Pancreas (tissue), 10 donors: ENCODE measurements at regions not wholly inside any gene's neighbourhood (a gene's known extent, or its start where the extent isn't known, plus 50 kb on each side); places are given as distances from the start of the nearest gene placed in this dataset.

Experiments
- ATAC-seq, 4 donors: fragments of 200-7000 bp; cut with Tn5 transposase; one replicate each; pipeline versions ENCODE4 v1.8.0 to v1.9.1; 2020; ENCODE audit warnings: mild to moderate bottlenecking in 4 of 4, moderate library complexity in 4 of 4
- DNase-seq, 6 donors: peaks; one replicate each; pipeline ENCODE4 v3.0.0-alpha.2; 2020
- FAIRE-seq: peaks from 2 replicates; lab custom pipeline; 2012; peaks lifted over from hg19 to GRCh38; lab: Jason Lieb, UNC
- H3K27ac ChIP-seq, 4 donors: fragments of 200-600 bp; sonication (generic); 1 replicate in 3 of 4; 2 replicates in 1 of 4; pipeline versions ENCODE4 v1.5.0 to v1.8.0; 2020
- H3K27me3 ChIP-seq, 4 donors: fragments of 200-600 bp; one replicate each; pipeline ENCODE4 v1.8.0; 2021
- H3K36me3 ChIP-seq, 3 donors: fragments of 200-600 bp; sonication (generic) in 1 of 3; one replicate each; pipeline versions ENCODE4 v1.5.0 to v1.8.0; 2020 to 2021
- H3K4me1 ChIP-seq, 3 donors: fragments of 200-600 bp; one replicate each; pipeline ENCODE4 v1.8.0; 2021
- H3K4me3 ChIP-seq, 4 donors: fragments of 200-600 bp; sonication (generic) in 2 of 4; one replicate each; pipeline versions ENCODE4 v1.5.0 to v1.8.0; 2020 to 2021
- H3K9me3 ChIP-seq, 4 donors: fragments of 200-600 bp; one replicate each; pipeline ENCODE4 v1.8.0; 2021
- WGBS, 2 donors: extraction: QIAGEN DNeasy Blood & Tissue Kit; methylation state at CpG; one replicate each; pipeline ENCODE4 v1.1.7; 2013; 5-methylcytosine and 5-hydroxymethylcytosine counted together
- intact Hi-C, 3 donors: fragments of 100-400 bp; cut with DNase I; formaldehyde crosslinking; loops; one replicate each; pipeline versions ENCODE4 v1.11.1 to v1.14.2; 2022
- TF ChIP-seq, protein P1 (sequence below), 4 donors: fragments of 200-600 bp; sonication (generic) in 3 of 4; IDR thresholded peaks; one replicate each; pipeline versions ENCODE4 v1.5.0 to v1.8.0; 2021; ENCODE audit warnings: antibody characterized with exemption in 4 of 4
- donor health status: healthy with polysubstance abuse.
- donor health status: DM: no; HTN: no; CAD: no; lungs with moderate emphysema.
- donor health status: DM: no; HTN: no; CAD: no.
- donor health status: control.
- donor health status: control.
- donor health status: Bipolar disorder and iron deficiency.
- donor health status: DM: yes; HTN: yes; CAD: no.
- donor health status: DM: no; HTN: no; CAD: no.
- donor health status: DM: no; HTN: no; CAD: no.
- donor health status: DM: yes; HTN: yes; CAD: no.

DNA sequence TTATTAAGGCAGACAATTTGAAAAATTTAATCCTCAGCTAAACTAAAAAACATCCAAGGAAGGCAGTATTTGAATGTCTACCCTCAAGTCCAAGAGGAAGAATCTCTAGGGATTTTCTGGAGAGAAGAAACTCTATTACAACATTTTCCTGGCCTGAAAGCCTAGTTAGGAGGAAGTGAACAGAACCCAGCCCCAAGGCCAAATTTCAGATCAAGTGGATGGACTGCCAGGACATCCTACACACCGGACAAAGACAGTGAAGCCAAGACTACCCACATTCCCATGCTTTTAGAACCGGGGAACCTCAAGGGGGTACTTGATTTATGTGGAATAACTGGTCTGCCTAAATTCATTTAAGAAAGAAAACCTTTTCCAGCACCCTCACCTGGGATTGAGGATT is 108.9 kb upstream of the MEOX2 start:
- no peak for ATAC-seq
- TF ChIP-seq, protein P1, sequence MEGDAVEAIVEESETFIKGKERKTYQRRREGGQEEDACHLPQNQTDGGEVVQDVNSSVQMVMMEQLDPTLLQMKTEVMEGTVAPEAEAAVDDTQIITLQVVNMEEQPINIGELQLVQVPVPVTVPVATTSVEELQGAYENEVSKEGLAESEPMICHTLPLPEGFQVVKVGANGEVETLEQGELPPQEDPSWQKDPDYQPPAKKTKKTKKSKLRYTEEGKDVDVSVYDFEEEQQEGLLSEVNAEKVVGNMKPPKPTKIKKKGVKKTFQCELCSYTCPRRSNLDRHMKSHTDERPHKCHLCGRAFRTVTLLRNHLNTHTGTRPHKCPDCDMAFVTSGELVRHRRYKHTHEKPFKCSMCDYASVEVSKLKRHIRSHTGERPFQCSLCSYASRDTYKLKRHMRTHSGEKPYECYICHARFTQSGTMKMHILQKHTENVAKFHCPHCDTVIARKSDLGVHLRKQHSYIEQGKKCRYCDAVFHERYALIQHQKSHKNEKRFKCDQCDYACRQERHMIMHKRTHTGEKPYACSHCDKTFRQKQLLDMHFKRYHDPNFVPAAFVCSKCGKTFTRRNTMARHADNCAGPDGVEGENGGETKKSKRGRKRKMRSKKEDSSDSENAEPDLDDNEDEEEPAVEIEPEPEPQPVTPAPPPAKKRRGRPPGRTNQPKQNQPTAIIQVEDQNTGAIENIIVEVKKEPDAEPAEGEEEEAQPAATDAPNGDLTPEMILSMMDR (IDR thresholded peaks at IDR 0.05), result no peak
- intact Hi-C loops, result no loop called here
- no peak for DNase-seq
- Histone ChIP-seq H3K27me3 (no peaks in the 10 kb centered on the region), H3K36me3 (no peaks in the 10 kb centered on the region), H3K9me3 (no peaks in the 10 kb centered on the region), H3K27ac (no peak overlapping the region), H3K4me3 (no peak overlapping the region), H3K4me1 (no peaks in the 10 kb centered on the region)
- FAIRE-seq, result no peak
- 51 to 68% methylated on average over 2 of the region's 2 CpGs for WGBS, 2 donors

DNA sequence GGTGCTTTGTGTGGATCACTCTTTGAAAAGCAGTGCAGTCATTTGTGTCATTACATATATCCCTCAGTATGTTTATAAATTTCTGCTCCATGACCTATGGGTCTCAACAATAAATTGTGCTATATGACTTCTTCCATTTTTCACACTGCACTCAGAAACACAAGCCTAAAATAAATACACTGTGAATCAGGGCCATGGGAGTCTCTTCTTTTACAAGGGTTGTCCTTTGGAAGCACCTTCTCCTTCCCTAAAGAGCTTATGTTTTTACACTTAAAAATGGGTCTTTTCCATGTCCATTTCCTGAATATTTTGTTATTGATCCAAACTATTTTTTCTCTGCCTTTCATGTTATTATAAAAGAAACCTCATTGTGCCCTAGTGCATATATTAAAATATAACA is 108.3 kb upstream of the MEOX2 start:
- no peaks in the 10 kb centered on the region for H3K4me1 ChIP-seq
- H3K27me3 ChIP-seq, result no peaks in the 10 kb centered on the region
- DNase-seq (no peak), FAIRE-seq (no peak), ATAC-seq (no peak)
- H3K9me3 ChIP-seq, result no peaks in the 10 kb centered on the region
- no peak overlapping the region for H3K27ac ChIP-seq
- H3K36me3 ChIP-seq, result no peaks in the 10 kb centered on the region
- TF ChIP-seq, protein P1 (IDR thresholded peaks at IDR 0.05), result no peak
- H3K4me3 ChIP-seq, result no peak overlapping the region
- intact Hi-C loops, result no loop called here

DNA sequence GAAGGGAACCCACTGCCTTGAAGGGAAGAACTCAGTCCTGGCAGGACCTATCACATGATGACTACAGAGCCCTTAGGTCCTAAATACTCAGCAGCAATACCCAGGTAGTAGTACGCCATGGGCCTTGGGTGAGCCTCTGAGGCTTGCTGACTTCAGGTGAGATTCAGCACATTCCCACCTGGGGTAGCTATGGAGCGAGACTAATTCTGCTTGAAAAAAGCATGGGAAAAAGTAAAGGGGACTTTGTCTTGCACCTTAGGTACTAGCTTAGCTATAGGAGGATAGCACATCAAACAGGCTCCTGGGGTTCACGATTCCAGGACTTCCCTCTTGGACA is 98.2 kb upstream of the MEOX2 start:
- Histone ChIP-seq H3K27ac (no peak overlapping the region), H3K4me3 (no peak overlapping the region), H3K9me3 (no peaks in the 10 kb centered on the region), H3K27me3 (no peaks in the 10 kb centered on the region), H3K36me3 (no peaks in the 10 kb centered on the region), H3K4me1 (no peaks in the 10 kb centered on the region)
- 72 to 73% methylated on average over 3 of the region's 3 CpGs for WGBS, 2 donors
- FAIRE-seq, result no peak
- ATAC-seq, result no peak
- DNase-seq, result no peak
- intact Hi-C loops, result no loop called here
- TF ChIP-seq, protein P1 (IDR thresholded peaks at IDR 0.05), result no peak

DNA sequence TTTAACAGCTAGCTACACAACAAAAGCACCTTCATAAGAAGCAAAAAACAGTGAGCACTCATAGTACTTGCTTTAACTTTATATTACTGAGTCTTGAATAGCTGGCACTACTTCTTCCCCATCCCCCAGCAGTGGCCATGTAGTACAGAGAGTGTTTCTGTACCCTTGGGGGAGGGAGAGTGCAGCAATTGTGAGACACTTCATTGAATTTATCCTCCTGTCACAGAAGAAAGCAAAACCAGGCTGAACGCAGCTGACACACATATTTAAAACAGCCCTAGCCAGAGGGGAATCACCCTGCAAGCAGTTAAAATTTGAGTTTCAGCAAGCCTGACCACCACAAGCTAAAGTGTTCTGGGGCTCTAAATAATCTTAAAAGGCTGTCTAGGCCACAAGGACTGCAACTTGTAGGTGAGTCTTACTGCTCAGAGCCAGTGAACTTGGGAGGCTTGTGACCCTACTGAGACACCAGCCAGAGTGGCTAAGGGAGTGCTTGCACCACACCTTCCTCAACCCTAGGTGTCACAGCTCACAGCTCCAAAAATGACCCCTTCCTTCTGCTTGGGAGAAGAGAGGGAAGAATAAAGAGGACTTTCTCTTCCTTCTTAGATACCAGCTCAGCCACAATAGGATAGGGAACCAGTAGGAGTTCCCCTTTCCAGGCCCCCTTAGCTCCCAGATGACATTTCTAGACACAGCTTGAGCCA is 97.7 kb upstream of the MEOX2 start:
- Histone ChIP-seq H3K27me3 (no peaks in the 10 kb centered on the region), H3K4me3 (no peak overlapping the region), H3K36me3 (no peaks in the 10 kb centered on the region), H3K9me3 (no peaks in the 10 kb centered on the region), H3K4me1 (no peaks in the 10 kb centered on the region), H3K27ac (no peak overlapping the region)
- DNase-seq (no peak), ATAC-seq (no peak), FAIRE-seq (no peak)
- WGBS, 2 donors, result 40 to 47% methylated on average over 1 of the region's 1 CpG
- TF ChIP-seq, protein P1 (IDR thresholded peaks at IDR 0.05), result no peak
- intact Hi-C loops, result no loop called here

DNA sequence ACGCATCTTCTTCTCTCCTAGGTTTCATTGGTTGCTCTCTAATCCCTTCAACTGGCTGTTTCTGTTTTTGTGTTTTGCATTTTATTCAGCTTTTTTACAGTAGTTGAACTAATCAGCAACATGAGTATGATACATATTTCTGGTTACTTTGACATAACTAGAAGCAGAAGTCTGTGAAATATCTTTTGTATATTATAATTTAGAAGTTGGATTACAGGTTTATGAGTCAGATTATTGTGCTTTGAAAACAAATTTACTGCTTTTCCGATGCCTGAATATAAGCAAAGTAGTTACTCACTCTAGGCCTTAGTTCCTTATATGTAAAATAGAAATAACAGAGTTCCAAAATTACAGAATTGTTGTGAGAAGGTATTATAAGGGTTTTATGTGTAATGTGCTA is 96.2 kb upstream of the MEOX2 start:
- 65 to 77% methylated on average over 2 of the region's 2 CpGs for WGBS, 2 donors
- no peak overlapping the region for H3K27ac ChIP-seq
- no peaks in the 10 kb centered on the region for H3K9me3 ChIP-seq
- FAIRE-seq, result no peak
- TF ChIP-seq, protein P1 (IDR thresholded peaks at IDR 0.05), result no peak
- DNase-seq, result no peak
- H3K36me3 ChIP-seq, result no peaks in the 10 kb centered on the region
- H3K4me1 ChIP-seq, result no peaks in the 10 kb centered on the region
- ATAC-seq, result no peak
- no peak overlapping the region for H3K4me3 ChIP-seq
- intact Hi-C loops, result no loop called here
- H3K27me3 ChIP-seq, result no peaks in the 10 kb centered on the region
